Endothelial cell of umbilical vein (primary cell): ENCODE measurements at regions not wholly inside any gene's neighbourhood (a gene's known extent, or its start where the extent isn't known, plus 50 kb on each side); places are given as distances from the start of the nearest gene placed in this dataset.

Experiments
- BruUV-seq: library from RNA; stranded (reverse); fragments of 400-500 nt; replicated peaks from 2 replicates; lab custom pipeline; 2021; lab: Mats Ljungman, UMichigan
- CTCF ChIA-PET: fragments of 300-600, 350-600 bp; sonication (Branson Sonifier 250); formaldehyde crosslinking; loops from one replicate; lab custom pipeline; 2021; ENCODE audit warnings: antibody characterized with exemption, inconsistent platforms; lab: Charles Lee
- POLR2A ChIA-PET: fragments of 300-600, 350-600 bp; sonication (Branson Sonifier 250); formaldehyde crosslinking; loops from one replicate; lab custom pipeline; 2021; ENCODE audit warnings: antibody characterized with exemption, inconsistent platforms; lab: Charles Lee
- DNase-seq: peaks from one replicate; pipeline ENCODE4 v3.0.0-alpha.2; 2011; ENCODE audit warnings: low read depth, low spot score
- FAIRE-seq: peaks from 2 replicates; lab custom pipeline; 2011; peaks lifted over from hg19 to GRCh38; lab: Jason Lieb, UNC
- H2AFZ ChIP-seq: 2 replicates; pipeline ENCODE4 v1.6.0; 2012; ENCODE audit warnings: low read depth, low read length, control low read depth, inconsistent platforms
- H3K27ac ChIP-seq: 2 replicates; pipeline ENCODE4 v1.5.1; 2011; ENCODE audit warnings: low read depth, mild to moderate bottlenecking, control low read depth, low read length, moderate library complexity; ENCODE audit not compliant: insufficient read depth
- H3K27me3 ChIP-seq, 2 experiments: 2 replicates each; pipeline versions ENCODE4 v1.6.0 to v1.6.1; 2011; ENCODE audit warnings: low read length in 2 of 2, mixed read lengths in 1 of 2; ENCODE audit not compliant: control insufficient read depth in 2 of 2, insufficient read depth in 2 of 2
- H3K36me3 ChIP-seq, 2 experiments: 2 replicates in 1 of 2; 3 replicates in 1 of 2; pipeline ENCODE4 v1.5.1; 2011; ENCODE audit warnings: low read length in 2 of 2, mild to moderate bottlenecking in 1 of 2, moderate library complexity in 1 of 2; ENCODE audit not compliant: control insufficient read depth in 2 of 2, insufficient read depth in 2 of 2; ENCODE audit errors: extremely low read depth in 1 of 2
- H3K4me1 ChIP-seq: 3 replicates; pipeline ENCODE4 v1.5.1; 2011; ENCODE audit warnings: mild to moderate bottlenecking, low read length; ENCODE audit not compliant: control insufficient read depth, insufficient read depth; ENCODE audit errors: extremely low read depth
- H3K4me2 ChIP-seq: 2 replicates; pipeline ENCODE4 v1.6.1; 2011; ENCODE audit warnings: low read length, control low read depth, mixed read lengths; ENCODE audit not compliant: insufficient read depth
- H3K4me3 ChIP-seq, 3 experiments: fragments of 200-600 bp in 1 of 3; sonication (generic), shearing (Covaris generic) in 1 of 3; replicated peaks in 1 of 3; 2 replicates each; pipeline ENCODE4 v1.5.1; 2011 to 2016; ENCODE audit warnings: control low read depth in 3 of 3, low read length in 3 of 3, mild to moderate bottlenecking in 2 of 3, inconsistent platforms in 1 of 3, low read depth in 1 of 3, moderate library complexity in 1 of 3; ENCODE audit not compliant: insufficient read depth in 1 of 3
- H3K79me2 ChIP-seq: 2 replicates; pipeline ENCODE4 v1.6.0; 2012; ENCODE audit warnings: low read length, inconsistent platforms; ENCODE audit not compliant: control insufficient read depth, insufficient read depth
- H3K9ac ChIP-seq: replicated peaks from 2 replicates; pipeline ENCODE3; 2011; ENCODE audit warnings: low read length, control low read depth; ENCODE audit not compliant: insufficient read depth; ENCODE audit errors: extremely low read depth
- H3K9me1 ChIP-seq: replicated peaks from 3 replicates; pipeline ENCODE4 v1.6.0; 2011; ENCODE audit warnings: mild to moderate bottlenecking, low read length; ENCODE audit not compliant: control insufficient read depth, insufficient read depth; ENCODE audit errors: extremely low read depth
- H3K9me3 ChIP-seq: replicated peaks from 2 replicates; pipeline ENCODE4 v1.5.1; 2012; ENCODE audit warnings: low read length, inconsistent platforms; ENCODE audit not compliant: control insufficient read depth, insufficient read depth
- H4K20me1 ChIP-seq: replicated peaks from 2 replicates; pipeline ENCODE3; 2011; ENCODE audit warnings: mild to moderate bottlenecking, low read length; ENCODE audit not compliant: control insufficient read depth, insufficient read depth; ENCODE audit errors: extremely low read depth
- CTCF ChIP-seq, 2 donors: IDR thresholded peaks; 1 replicate in 1 of 2; 2 replicates in 1 of 2; pipeline ENCODE4 v1.5.1; 2011; ENCODE audit warnings: low read length in 2 of 2, mild to moderate bottlenecking in 2 of 2, moderate library complexity in 2 of 2, control low read depth in 1 of 2, inconsistent platforms in 1 of 2, low read depth in 1 of 2; ENCODE audit not compliant: insufficient read depth in 1 of 2; ENCODE audit errors: extremely low read depth in 1 of 2
- EZH2 ChIP-seq: IDR thresholded peaks from 2 replicates; pipeline ENCODE4 v1.6.1; 2012; ENCODE audit warnings: borderline replicate concordance, low read depth, mild to moderate bottlenecking, moderate library complexity, low read length, inconsistent platforms; ENCODE audit not compliant: severe bottlenecking
- FOS ChIP-seq: IDR thresholded peaks from 2 replicates; pipeline ENCODE4 v1.6.1; 2011; ENCODE audit warnings: mild to moderate bottlenecking, low read length, moderate library complexity, borderline replicate concordance; ENCODE audit not compliant: insufficient read depth
- GATA2 ChIP-seq: IDR thresholded peaks from 2 replicates; pipeline ENCODE4 v1.7.0; 2011; ENCODE audit warnings: low read depth, mild to moderate bottlenecking, moderate library complexity, mixed read lengths, low read length; ENCODE audit not compliant: insufficient read length, insufficient read depth
- JUN ChIP-seq: IDR thresholded peaks from 2 replicates; pipeline ENCODE4 v1.6.1; 2011; ENCODE audit warnings: borderline replicate concordance, low read depth; ENCODE audit not compliant: insufficient read length, insufficient read depth
- MAX ChIP-seq: IDR thresholded peaks from 2 replicates; pipeline ENCODE4 v1.6.1; 2011; ENCODE audit not compliant: insufficient read depth, insufficient read length
- MYC ChIP-seq: IDR thresholded peaks from one replicate; pipeline ENCODE4 v1.6.1; 2011; ENCODE audit warnings: mild to moderate bottlenecking, low read depth, low read length
- POLR2A ChIP-seq: IDR thresholded peaks from 2 replicates; pipeline ENCODE4 v1.6.1; 2012; ENCODE audit warnings: low read depth, mild to moderate bottlenecking, control low read depth, low read length
- POLR2AphosphoS5 ChIP-seq: IDR thresholded peaks from 2 replicates; pipeline ENCODE4 v1.6.1; 2012; ENCODE audit warnings: low read depth, mild to moderate bottlenecking, control low read depth, low read length, moderate library complexity; ENCODE audit not compliant: insufficient read depth
- dilution Hi-C: fragments of 300-500 bp; cut with MboI; formaldehyde crosslinking; loops from one replicate; pipeline ENCODE4 v1.15.0; 2019; ENCODE audit warnings: low sequenced_read_pairs; ENCODE audit not compliant: extremely low pct_ligation_motif_present
- intact Hi-C: fragments of 100-400 bp; cut with micrococcal nuclease; formaldehyde crosslinking; loops from one replicate; pipeline ENCODE4 v1.10.0; 2022

- H3K9me3 ChIP-seq = peaks cover 2% of the 10 kb centered on the region
- H2AFZ ChIP-seq = no peak overlapping the region
- intact Hi-C loops (no loop called here), dilution Hi-C loops (no loop called here)
- no peak for FAIRE-seq
- H3K27me3 ChIP-seq = no peaks in the 10 kb centered on the region
- no peak for TF ChIP-seq JUN
- TF ChIP-seq POLR2AphosphoS5 = no peak
- no peak for TF ChIP-seq MAX
- no peak for TF ChIP-seq CTCF (IDR thresholded peaks at IDR 0.05; ENCODE audit: extremely low read depth in 1 of 2, insufficient read depth in 1 of 2, low read depth in 1 of 2, low read length in 2 of 2)
- no peak overlapping the region for H3K27ac ChIP-seq
- DNase-seq = no peak
- no peaks in the 10 kb centered on the region for H4K20me1 ChIP-seq
- no peaks in the 10 kb centered on the region for H3K79me2 ChIP-seq
- H3K4me3 ChIP-seq = no peak overlapping the region
- no peaks in the 10 kb centered on the region for H3K4me1 ChIP-seq
- no TSS peak for BruUV-seq
- H3K36me3 ChIP-seq = no peaks in the 10 kb centered on the region
- POLR2A ChIA-PET = no interaction called here
- H3K4me2 ChIP-seq = no peak overlapping the region
- CTCF ChIA-PET = no interaction called here
- no peak overlapping the region for H3K9ac ChIP-seq
- H3K9me1 ChIP-seq = no peaks in the 10 kb centered on the region
Observed at GRCh38 chr16:73853968-73854367, 442.6 kb upstream of the PSMD7 start.

GRCh38 chr16:73852561-73852960 is 444.1 kb upstream of the PSMD7 start:
- FAIRE-seq = no peak
- H3K4me3 ChIP-seq = no peak overlapping the region
- H3K9ac ChIP-seq = no peak overlapping the region
- ChIA-PET POLR2A (no interaction called here), CTCF (no interaction called here)
- intact Hi-C loops = no loop called here
- H3K4me2 ChIP-seq = no peak overlapping the region
- DNase-seq = no peak
- TF ChIP-seq EZH2 (no peak), CTCF (IDR thresholded peaks at IDR 0.05; ENCODE audit: extremely low read depth in 1 of 2, insufficient read depth in 1 of 2, low read depth in 1 of 2, low read length in 2 of 2) (no peak), POLR2AphosphoS5 (no peak), MAX (no peak), GATA2 (no peak), MYC (no peak), POLR2A (no peak), JUN (no peak), FOS (no peak)
- no peaks in the 10 kb centered on the region for H3K79me2 ChIP-seq
- H2AFZ ChIP-seq = no peak overlapping the region
- no peaks in the 10 kb centered on the region for H3K36me3 ChIP-seq
- H4K20me1 ChIP-seq = no peaks in the 10 kb centered on the region
- dilution Hi-C loops = no loop called here
- no peaks in the 10 kb centered on the region for H3K27me3 ChIP-seq
- no peaks in the 10 kb centered on the region for H3K9me1 ChIP-seq
- no TSS peak for BruUV-seq
- peaks cover 2% of the 10 kb centered on the region for H3K9me3 ChIP-seq
- H3K4me1 ChIP-seq = no peaks in the 10 kb centered on the region
- no peak overlapping the region for H3K27ac ChIP-seq
